Naive thymus-derived CD4-positive, alpha-beta T cell (primary cell): ENCODE measurements at regions not wholly inside any gene's neighbourhood (a gene's known extent, or its start where the extent isn't known, plus 50 kb on each side); places are given as distances from the start of the nearest gene placed in this dataset.

Experiments
- ATAC-seq: fragments of 150-1000 bp; cut with Tn5 transposase; 2 replicates; pipeline ENCODE4 v1.10.0; 2021; ENCODE audit warnings: mild to moderate bottlenecking, moderate library complexity
- CTCF ChIA-PET: fragments of 350-600 bp; sonication (Branson Sonifier 250); formaldehyde crosslinking; loops from one replicate; lab custom pipeline; 2021; ENCODE audit warnings: antibody characterized with exemption; lab: Charles Lee
- POLR2A ChIA-PET: fragments of 350-600 bp; sonication (Branson Sonifier 250); formaldehyde crosslinking; loops from one replicate; lab custom pipeline; 2021; ENCODE audit warnings: antibody characterized with exemption, inconsistent platforms; lab: Charles Lee
- DNase-seq, 9 donors: peaks; one replicate each; pipeline versions ENCODE4 v3.0.0 to v3.0.0-alpha.2; 2020 to 2022; ENCODE audit warnings: mixed read lengths in 1 of 9
- H3K27ac ChIP-seq: one replicate; pipeline ENCODE4 v1.7.0; 2013; ENCODE audit warnings: mild to moderate bottlenecking, low read depth, low read length, moderate library complexity
- H3K27me3 ChIP-seq, 2 donors: one replicate each; pipeline ENCODE4 v1.7.0; 2013; ENCODE audit warnings: low read length in 2 of 2, mild to moderate bottlenecking in 2 of 2, moderate library complexity in 2 of 2; ENCODE audit not compliant: control insufficient read depth in 2 of 2, insufficient read depth in 2 of 2
- H3K36me3 ChIP-seq, 3 experiments: 1 replicate in 2 of 3; 2 replicates in 1 of 3; pipeline ENCODE4 v1.7.0; 2013; ENCODE audit warnings: low read length in 3 of 3, mild to moderate bottlenecking in 3 of 3, moderate library complexity in 1 of 3; ENCODE audit not compliant: insufficient read depth in 3 of 3, control insufficient read depth in 2 of 3
- H3K4me1 ChIP-seq, 2 donors: one replicate each; pipeline ENCODE4 v1.7.0; 2013; ENCODE audit warnings: low read length in 2 of 2, mild to moderate bottlenecking in 2 of 2, moderate library complexity in 1 of 2; ENCODE audit not compliant: control insufficient read depth in 2 of 2, insufficient read depth in 2 of 2
- H3K4me3 ChIP-seq: 2 replicates; pipeline ENCODE4 v1.7.0; 2013; ENCODE audit warnings: mild to moderate bottlenecking, low read length
- H3K9me3 ChIP-seq, 3 experiments: 1 replicate in 2 of 3; 2 replicates in 1 of 3; pipeline ENCODE4 v1.7.0; 2013; ENCODE audit warnings: low read length in 3 of 3; ENCODE audit not compliant: control insufficient read depth in 2 of 3
- H3K27ac Mint-ChIP-seq, 9 donors: one replicate each; pipeline ENCODE4 v1.8.0; 2020 to 2022; ENCODE audit warnings: mixed read lengths in 9 of 9, mild to moderate bottlenecking in 8 of 9, moderate library complexity in 5 of 9, inconsistent platforms in 2 of 9
- H3K27me3 Mint-ChIP-seq, 5 donors: one replicate each; pipeline ENCODE4 v1.8.0; 2021 to 2022; ENCODE audit warnings: mixed read lengths in 5 of 5, mild to moderate bottlenecking in 1 of 5
- H3K36me3 Mint-ChIP-seq, 5 donors: one replicate each; pipeline ENCODE4 v1.8.0; 2020 to 2022; ENCODE audit warnings: mixed read lengths in 5 of 5, mild to moderate bottlenecking in 3 of 5, inconsistent platforms in 1 of 5
- H3K4me1 Mint-ChIP-seq, 7 donors: one replicate each; pipeline ENCODE4 v1.8.0; 2020 to 2022; ENCODE audit warnings: mixed read lengths in 7 of 7, mild to moderate bottlenecking in 3 of 7, inconsistent platforms in 1 of 7
- H3K4me3 Mint-ChIP-seq, 10 donors: one replicate each; pipeline ENCODE4 v1.8.0; 2020 to 2022; ENCODE audit warnings: mild to moderate bottlenecking in 10 of 10, mixed read lengths in 10 of 10, moderate library complexity in 6 of 10, inconsistent platforms in 2 of 10
- H3K9me3 Mint-ChIP-seq, 11 donors: one replicate each; pipeline ENCODE4 v1.8.0; 2020 to 2022; ENCODE audit warnings: mixed read lengths in 11 of 11, mild to moderate bottlenecking in 4 of 11, inconsistent platforms in 1 of 11, moderate library complexity in 1 of 11
- intact Hi-C, 2 donors: fragments of 100-400 bp; cut with micrococcal nuclease; formaldehyde crosslinking; loops; one replicate each; pipeline ENCODE4 v1.15.1; 2023

DNA sequence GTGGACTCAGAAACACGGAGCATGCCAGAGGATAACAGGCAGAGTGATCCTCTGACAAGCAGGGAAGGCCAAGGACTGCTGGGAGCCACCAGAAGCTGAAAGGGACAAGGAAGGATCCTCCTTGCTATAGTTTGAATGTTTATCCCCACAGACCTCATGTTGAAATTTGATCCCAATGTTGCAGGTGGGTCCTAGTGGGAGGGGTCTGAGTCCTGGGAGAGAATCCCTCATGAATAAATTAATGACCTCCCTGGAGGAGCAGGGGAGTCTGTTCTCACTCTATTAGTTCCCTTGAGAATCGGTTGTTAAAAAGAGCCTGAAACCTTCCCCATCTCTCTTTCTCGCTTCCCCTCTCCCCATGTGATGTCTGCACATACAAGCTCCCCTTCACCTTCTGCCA lies 124.4 kb downstream of the FBXO15 start:
- Mint-ChIP-seq H3K9me3 (peaks cover 0 to 1% (median 0%) of the 10 kb centered on the region in 11 donors), H3K27me3 (peaks cover 0 to 33% (median 15%) of the 10 kb centered on the region in 5 donors), H3K27ac (no peak overlapping the region), H3K4me1 (no peaks in the 10 kb centered on the region), H3K36me3 (peaks cover 0 to 6% (median 0%) of the 10 kb centered on the region in 5 donors), H3K4me3 (no peak overlapping the region)
- Histone ChIP-seq H3K4me3 (no peak overlapping the region), H3K9me3 (no peaks in the 10 kb centered on the region), H3K4me1 (no peaks in the 10 kb centered on the region), H3K36me3 (no peaks in the 10 kb centered on the region), H3K27me3 (no peaks in the 10 kb centered on the region), H3K27ac (no peak overlapping the region)
- CTCF ChIA-PET, result no interaction called here
- POLR2A ChIA-PET, result no interaction called here
- ATAC-seq (no peak), DNase-seq (no peak)
- intact Hi-C loops, result no loop called here

- Histone ChIP-seq H3K36me3 (no peaks in the 10 kb centered on the region), H3K9me3 (no peaks in the 10 kb centered on the region), H3K4me3 (no peak overlapping the region), H3K4me1 (no peaks in the 10 kb centered on the region), H3K27ac (no peak overlapping the region), H3K27me3 (no peaks in the 10 kb centered on the region)
- Mint-ChIP-seq H3K27ac (no peak overlapping the region), H3K9me3 (peaks cover 0 to 3% (median 0%) of the 10 kb centered on the region in 11 donors), H3K27me3 (peaks cover 0 to 33% (median 21%) of the 10 kb centered on the region in 5 donors), H3K4me3 (no peak overlapping the region), H3K36me3 (peaks cover 0 to 6% (median 0%) of the 10 kb centered on the region in 5 donors), H3K4me1 (peaks cover 0 to 1% (median 0%) of the 10 kb centered on the region in 7 donors)
- intact Hi-C loops, result no loop called here
- no peak for ATAC-seq
- ChIA-PET POLR2A (no interaction called here), CTCF (no interaction called here)
- no peak for DNase-seq
These were observed 127.8 kb downstream of the FBXO15 start for GRCh38 chr18:74019864-74020263.

GRCh38 chr18:74013955-74014354 lies 133.7 kb downstream of the FBXO15 start:
- Histone ChIP-seq H3K4me1 (no peaks in the 10 kb centered on the region), H3K4me3 (no peak overlapping the region), H3K27ac (no peak overlapping the region), H3K9me3 (no peaks in the 10 kb centered on the region), H3K27me3 (no peaks in the 10 kb centered on the region), H3K36me3 (no peaks in the 10 kb centered on the region)
- ChIA-PET POLR2A (no interaction called here), CTCF (no interaction called here)
- Mint-ChIP-seq H3K9me3 (peaks cover 0 to 3% (median 0%) of the 10 kb centered on the region in 11 donors), H3K27me3 (peaks cover 0 to 27% (median 9%) of the 10 kb centered on the region in 5 donors), H3K36me3 (peaks cover 0 to 19% (median 0%) of the 10 kb centered on the region in 5 donors), H3K27ac (no peak overlapping the region), H3K4me3 (no peak overlapping the region), H3K4me1 (peaks cover 0 to 2% (median 0%) of the 10 kb centered on the region in 7 donors)
- ATAC-seq (no peak), DNase-seq (no peak)
- intact Hi-C loops, result no loop called here

- no peaks in the 10 kb centered on the region for H3K9me3 ChIP-seq
- POLR2A ChIA-PET, result no interaction called here
- no peak overlapping the region for H3K4me3 ChIP-seq
- no peaks in the 10 kb centered on the region for H3K4me1 ChIP-seq
- no peak for ATAC-seq
- H3K27me3 Mint-ChIP-seq, result peaks cover 0 to 24% (median 9%) of the 10 kb centered on the region in 5 donors
- no peak overlapping the region for H3K27ac ChIP-seq
- CTCF ChIA-PET, result no interaction called here
- no peak overlapping the region for H3K4me3 Mint-ChIP-seq
- peaks cover 0 to 2% (median 0%) of the 10 kb centered on the region in 7 donors for H3K4me1 Mint-ChIP-seq
- intact Hi-C loops, result no loop called here
- peaks cover 0 to 6% (median 0%) of the 10 kb centered on the region in 11 donors for H3K9me3 Mint-ChIP-seq
- H3K27ac Mint-ChIP-seq, result no peak overlapping the region
- H3K36me3 Mint-ChIP-seq, result peaks cover 0 to 17% (median 0%) of the 10 kb centered on the region in 5 donors
- no peak for DNase-seq
- no peaks in the 10 kb centered on the region for H3K27me3 ChIP-seq
- H3K36me3 ChIP-seq, result no peaks in the 10 kb centered on the region
These were observed 134.5 kb downstream of the FBXO15 start for GRCh38 chr18:74012954-74013630.

DNA sequence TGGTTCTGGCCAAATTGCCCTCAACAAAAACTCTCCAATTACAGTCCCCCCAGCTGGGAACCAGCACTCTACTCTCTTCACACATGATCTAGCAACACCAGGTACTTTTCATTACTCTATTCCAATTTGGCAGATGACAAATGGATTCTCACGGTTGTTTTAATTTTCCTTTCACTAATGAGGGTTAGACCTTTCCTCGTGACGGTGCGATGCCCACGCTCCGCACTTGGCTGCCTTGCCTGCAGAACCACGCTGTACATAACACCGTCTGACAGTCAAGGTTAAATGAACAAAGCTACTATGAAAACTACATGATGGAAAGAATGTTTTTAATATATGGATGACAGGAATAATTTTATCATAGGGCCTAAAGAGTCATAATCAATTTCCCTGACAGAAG lies 141.5 kb downstream of the FBXO15 start:
- POLR2A ChIA-PET, result no interaction called here
- ATAC-seq, result no peak

GRCh38 chr18:74005320-74006109 lies 142.1 kb downstream of the FBXO15 start:
- Mint-ChIP-seq H3K4me1 (peaks cover 0 to 4% (median 0%) of the 10 kb centered on the region in 7 donors), H3K36me3 (peaks cover 0 to 20% (median 0%) of the 10 kb centered on the region in 5 donors), H3K9me3 (peaks cover 0 to 7% (median 1%) of the 10 kb centered on the region in 11 donors), H3K4me3 (no peak overlapping the region), H3K27ac (no peak overlapping the region), H3K27me3 (peaks cover 0 to 9% (median 0%) of the 10 kb centered on the region in 5 donors)
- no peaks in the 10 kb centered on the region for H3K27me3 ChIP-seq
- intact Hi-C loops, result no loop called here
- DNase-seq (no peak), ATAC-seq (no peak)
- no peak overlapping the region for H3K4me3 ChIP-seq
- no peak overlapping the region for H3K27ac ChIP-seq
- CTCF ChIA-PET, result no interaction called here
- POLR2A ChIA-PET, result no interaction called here
- H3K4me1 ChIP-seq, result no peaks in the 10 kb centered on the region
- no peaks in the 10 kb centered on the region for H3K36me3 ChIP-seq
- no peaks in the 10 kb centered on the region for H3K9me3 ChIP-seq

More for the DNA sequence above, 141.5 kb downstream of the FBXO15 start:
- Histone ChIP-seq H3K27ac (no peak overlapping the region), H3K4me1 (no peaks in the 10 kb centered on the region), H3K36me3 (no peaks in the 10 kb centered on the region), H3K4me3 (no peak overlapping the region), H3K9me3 (no peaks in the 10 kb centered on the region), H3K27me3 (no peaks in the 10 kb centered on the region)
- CTCF ChIA-PET, result no interaction called here
- Mint-ChIP-seq H3K4me1 (peaks cover 0 to 4% (median 0%) of the 10 kb centered on the region in 7 donors), H3K27me3 (peaks cover 0 to 4% (median 0%) of the 10 kb centered on the region in 5 donors), H3K27ac (no peak overlapping the region), H3K4me3 (no peak overlapping the region), H3K36me3 (peaks cover 0 to 18% (median 0%) of the 10 kb centered on the region in 5 donors), H3K9me3 (peaks cover 0 to 6% (median 0%) of the 10 kb centered on the region in 11 donors)
- no peak for DNase-seq
- intact Hi-C loops, result no loop called here
